H1 (cell line): ENCODE measurements at regions not wholly inside any gene's neighbourhood (a gene's known extent, or its start where the extent isn't known, plus 50 kb on each side); places are given as distances from the start of the nearest gene placed in this dataset.

ENCODE experiments used
- CTCF ChIA-PET: fragments of 300-600 bp; sonication (Branson Sonifier 250); formaldehyde crosslinking; loops from one replicate; lab custom pipeline; 2021; ENCODE audit not compliant: partially characterized antibody; lab: Charles Lee
- POLR2A ChIA-PET: fragments of 300-600 bp; sonication (Branson Sonifier 250); formaldehyde crosslinking; loops from one replicate; lab custom pipeline; 2021; ENCODE audit warnings: inconsistent platforms; ENCODE audit not compliant: partially characterized antibody; lab: Charles Lee
- DNase-seq, 2 experiments: peaks; one replicate each; pipeline versions ENCODE4 v3.0.0 to v3.0.0-alpha.2; 2010 to 2022; ENCODE audit warnings: low spot score in 2 of 2, low read depth in 1 of 2, mixed read lengths in 1 of 2
- FAIRE-seq: peaks from 2 replicates; lab custom pipeline; 2011; peaks lifted over from hg19 to GRCh38; lab: Jason Lieb, UNC
- H2AFZ ChIP-seq: 2 replicates; pipeline ENCODE4 v1.8.1; 2012; ENCODE audit warnings: low read length, inconsistent platforms
- H2AK5ac ChIP-seq: 2 replicates; pipeline ENCODE4 v1.6.1; 2013; ENCODE audit warnings: low read depth, low read length
- H2BK120ac ChIP-seq: replicated peaks from 2 replicates; pipeline ENCODE3; 2013; ENCODE audit warnings: low read depth, low read length, inconsistent platforms
- H2BK12ac ChIP-seq: 2 replicates; pipeline ENCODE4 v1.6.1; 2013; ENCODE audit warnings: low read depth, low read length
- H2BK15ac ChIP-seq: 2 replicates; pipeline ENCODE4 v1.6.1; 2013; ENCODE audit warnings: low read length
- H2BK20ac ChIP-seq: 2 replicates; pipeline ENCODE4 v1.6.1; 2013; ENCODE audit warnings: low read length
- H2BK5ac ChIP-seq: 2 replicates; pipeline ENCODE4 v1.6.1; 2013; ENCODE audit warnings: low read depth, low read length
- H3K14ac ChIP-seq: 2 replicates; pipeline ENCODE4 v1.6.1; 2013; ENCODE audit warnings: inconsistent platforms; ENCODE audit not compliant: insufficient read length
- H3K18ac ChIP-seq: 2 replicates; pipeline ENCODE4 v1.6.1; 2013; ENCODE audit warnings: low read length; ENCODE audit errors: extremely low read depth
- H3K23ac ChIP-seq: 2 replicates; pipeline ENCODE4 v1.6.1; 2013; ENCODE audit warnings: inconsistent platforms; ENCODE audit not compliant: insufficient read length
- H3K23me2 ChIP-seq: 2 replicates; pipeline ENCODE4 v1.6.1; 2013; ENCODE audit warnings: low read depth, low read length
- H3K27ac ChIP-seq: 2 replicates; pipeline ENCODE4 v1.6.1; 2011; ENCODE audit warnings: low read depth, low read length, inconsistent platforms
- H3K27me3 ChIP-seq, 4 experiments: replicated peaks in 1 of 4; 1 replicate in 1 of 4; 2 replicates in 3 of 4; pipeline versions ENCODE4 v1.6.1 to v1.8.1; 2011 to 2013; ENCODE audit warnings: low read length in 3 of 4, mild to moderate bottlenecking in 3 of 4, inconsistent platforms in 2 of 4, mixed read lengths in 2 of 4, moderate library complexity in 1 of 4; ENCODE audit not compliant: control insufficient read depth in 3 of 4, insufficient read depth in 3 of 4; ENCODE audit errors: extremely low read depth in 1 of 4
- H3K36me3 ChIP-seq, 4 experiments: 2 replicates each; pipeline versions ENCODE4 v1.6.1 to v1.8.1; 2011 to 2013; ENCODE audit warnings: mild to moderate bottlenecking in 4 of 4, low read length in 3 of 4, moderate library complexity in 2 of 4, control low read depth in 1 of 4, inconsistent platforms in 1 of 4; ENCODE audit not compliant: insufficient read depth in 4 of 4, control insufficient read depth in 2 of 4
- H3K4ac ChIP-seq: replicated peaks from 2 replicates; pipeline ENCODE3; 2013; ENCODE audit warnings: low read length, low read depth, mixed read lengths, inconsistent platforms; ENCODE audit not compliant: insufficient read length
- H3K4me1 ChIP-seq, 4 experiments: replicated peaks in 1 of 4; 1 replicate in 1 of 4; 2 replicates in 3 of 4; pipeline versions ENCODE4 v1.6.1 to v1.8.1; 2011 to 2013; ENCODE audit warnings: low read length in 3 of 4, inconsistent platforms in 2 of 4, mixed read lengths in 1 of 4; ENCODE audit not compliant: insufficient read depth in 4 of 4, control insufficient read depth in 3 of 4
- H3K4me2 ChIP-seq, 2 experiments: 2 replicates each; pipeline versions ENCODE4 v1.6.1 to v1.8.1; 2011 to 2013; ENCODE audit warnings: low read depth in 2 of 2, low read length in 2 of 2, control low read depth in 1 of 2, inconsistent platforms in 1 of 2, mild to moderate bottlenecking in 1 of 2; ENCODE audit not compliant: insufficient read depth in 1 of 2
- H3K4me3 ChIP-seq, 4 experiments: fragments of 200-600, 300-600 bp in 1 of 4; sonication (generic), shearing (Covaris generic), sonication (Bioruptor Twin) in 1 of 4; 2 replicates each; pipeline versions ENCODE4 v1.5.1 to v1.8.1; 2011 to 2016; ENCODE audit warnings: low read length in 4 of 4, low read depth in 3 of 4, control low read depth in 2 of 4, inconsistent platforms in 2 of 4, mild to moderate bottlenecking in 2 of 4, mixed read lengths in 1 of 4, moderate library complexity in 1 of 4; ENCODE audit not compliant: insufficient read depth in 2 of 4; ENCODE audit errors: extremely low read depth in 1 of 4
- H3K56ac ChIP-seq: replicated peaks from 2 replicates; pipeline ENCODE3; 2013; ENCODE audit warnings: low read depth, mild to moderate bottlenecking, mixed read lengths, low read length, inconsistent platforms; ENCODE audit not compliant: insufficient read length
- H3K79me1 ChIP-seq: 2 replicates; pipeline ENCODE4 v1.6.1; 2013; ENCODE audit warnings: low read depth, low read length, control low read depth
- H3K79me2 ChIP-seq, 2 experiments: 2 replicates each; pipeline versions ENCODE4 v1.6.1 to v1.8.1; 2012 to 2013; ENCODE audit warnings: low read length in 2 of 2, mild to moderate bottlenecking in 2 of 2, inconsistent platforms in 1 of 2; ENCODE audit not compliant: insufficient read depth in 2 of 2, control insufficient read depth in 1 of 2
- H3K9ac ChIP-seq, 4 experiments: replicated peaks in 1 of 4; 1 replicate in 1 of 4; 2 replicates in 3 of 4; pipeline versions ENCODE4 v1.6.1 to v1.8.1; 2011 to 2013; ENCODE audit warnings: low read depth in 3 of 4, low read length in 3 of 4, control low read depth in 2 of 4, mild to moderate bottlenecking in 2 of 4, moderate library complexity in 2 of 4, inconsistent platforms in 1 of 4; ENCODE audit errors: extremely low read depth in 1 of 4
- H3K9me3 ChIP-seq, 2 experiments: 2 replicates each; pipeline versions ENCODE4 v1.6.1 to v1.8.1; 2012 to 2013; ENCODE audit warnings: mild to moderate bottlenecking in 2 of 2, moderate library complexity in 2 of 2, control low read depth in 1 of 2, inconsistent platforms in 1 of 2, low read depth in 1 of 2, low read length in 1 of 2, mixed read lengths in 1 of 2; ENCODE audit not compliant: insufficient read depth in 2 of 2
- H4K20me1 ChIP-seq, 2 experiments: replicated peaks in 1 of 2; 2 replicates each; pipeline versions ENCODE3 to v1.8.1; 2011 to 2013; ENCODE audit warnings: inconsistent platforms in 2 of 2, low read length in 2 of 2, mild to moderate bottlenecking in 1 of 2; ENCODE audit not compliant: insufficient read depth in 2 of 2, control insufficient read depth in 1 of 2
- H4K5ac ChIP-seq: 2 replicates; pipeline ENCODE4 v1.6.1; 2013; ENCODE audit warnings: low read length, low read depth, mixed read lengths, inconsistent platforms; ENCODE audit not compliant: insufficient read length
- H4K8ac ChIP-seq: 2 replicates; pipeline ENCODE4 v1.8.0; 2013; ENCODE audit warnings: mild to moderate bottlenecking, moderate library complexity, low read length, inconsistent platforms; ENCODE audit not compliant: insufficient read depth; ENCODE audit errors: extremely low read depth
- H4K91ac ChIP-seq: replicated peaks from 2 replicates; pipeline ENCODE3; 2013; ENCODE audit warnings: low read length, mixed read lengths, inconsistent platforms; ENCODE audit not compliant: insufficient read length
- CEBPB ChIP-seq: IDR thresholded peaks from 2 replicates; pipeline ENCODE4 v1.6.1; 2012; ENCODE audit warnings: low read depth, low read length
- NRF1 ChIP-seq: IDR thresholded peaks from 2 replicates; pipeline ENCODE4 v1.6.1; 2011; ENCODE audit warnings: mild to moderate bottlenecking, low read depth, low read length, improper control_type of control experiment
- WGBS, 2 experiments: shearing (Covaris generic) in 1 of 2; methylation state at CpG; one replicate each; pipeline versions ENCODE4 v1.1.6 to v1.1.7; 2013 to 2015; ENCODE audit warnings: low lambda C conversion rate in 2 of 2, mixed read lengths in 2 of 2, inconsistent platforms in 1 of 2, low coverage in 1 of 2, missing lambda C conversion rate in 1 of 2; ENCODE audit not compliant: insufficient replicate concordance in 2 of 2, insufficient coverage in 1 of 2, insufficient read length in 1 of 2; ENCODE audit errors: extremely low coverage in 1 of 2, missing lambda C conversion rate in 1 of 2; 5-methylcytosine and 5-hydroxymethylcytosine counted together

DNA sequence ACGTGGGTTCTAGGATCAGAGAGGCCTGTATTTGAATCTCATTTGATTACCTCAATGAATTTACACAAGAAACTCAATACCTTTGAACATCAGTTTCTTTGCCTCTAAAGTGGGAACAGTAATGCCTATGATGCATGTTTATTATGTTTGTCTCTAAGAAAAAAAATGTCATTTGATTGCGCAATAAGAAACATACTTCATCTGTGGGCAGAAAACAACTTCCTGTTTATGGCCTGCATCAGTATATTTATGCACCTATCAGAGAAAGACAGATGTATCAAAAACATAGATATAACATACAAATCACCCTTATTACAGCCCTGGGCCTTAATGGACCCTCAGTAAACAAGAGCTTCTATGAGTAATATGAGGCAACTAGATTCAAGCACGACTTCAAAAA is 516.4 kb upstream of the ARID1B start:
- H4K8ac ChIP-seq = no peak overlapping the region
- no peak overlapping the region for H2AK5ac ChIP-seq
- H3K4me2 ChIP-seq = no peak overlapping the region
- H4K20me1 ChIP-seq = no peaks in the 10 kb centered on the region
- POLR2A ChIA-PET = no interaction called here
- no peak overlapping the region for H2BK20ac ChIP-seq
- no peak overlapping the region for H3K56ac ChIP-seq
- CTCF ChIA-PET = interaction anchor here (1.0 to 1.5 kb wide), 2 partner anchors 20 to 33 kb away, joined by 3 read pairs; no protein-coding TSS in a partner anchor
- DNase-seq (no peak), FAIRE-seq (no peak)
- H3K4me3 ChIP-seq = no peak overlapping the region
- WGBS, 2 experiments = 92% methylated on average over 3 of the region's 3 CpGs; no CpG with 5 or more reads in 1 of the 2 experiments
- H3K23me2 ChIP-seq = 0 out of 2 replicates have a peak, but pooled peaks cover 2% of the 10 kb centered on the region
- no peak overlapping the region for H3K4ac ChIP-seq
- no peaks in the 10 kb centered on the region for H3K79me2 ChIP-seq
- no peaks in the 10 kb centered on the region for H3K4me1 ChIP-seq
- H3K14ac ChIP-seq = no peak overlapping the region
- no peak overlapping the region for H3K18ac ChIP-seq
- H3K27ac ChIP-seq = no peak overlapping the region
- no peak overlapping the region for H2BK12ac ChIP-seq
- TF ChIP-seq NRF1 = no peak
- peak; percentile 95 for TF ChIP-seq CEBPB
- no peaks in the 10 kb centered on the region for H3K79me1 ChIP-seq
- H4K5ac ChIP-seq = no peak overlapping the region
- no peak overlapping the region for H3K9ac ChIP-seq
- no peak overlapping the region for H3K23ac ChIP-seq
- H2BK15ac ChIP-seq = no peak overlapping the region
- H2AFZ ChIP-seq = no peak overlapping the region
- H3K27me3 ChIP-seq = no peaks in the 10 kb centered on the region
- no peaks in the 10 kb centered on the region for H3K9me3 ChIP-seq
- no peak overlapping the region for H2BK120ac ChIP-seq
- H4K91ac ChIP-seq = no peak overlapping the region
- H2BK5ac ChIP-seq = no peak overlapping the region
- no peaks in the 10 kb centered on the region for H3K36me3 ChIP-seq
